ENCODE measurements at regions not wholly inside any gene's neighbourhood (a gene's known extent, or its start where the extent isn't known, plus 50 kb on each side); places are given as distances from the start of the nearest gene placed in this dataset.

GRCh38 chr18:68509902-68510301, 205.0 kb downstream of the TMX3 start:
- Histone ChIP-seq H3K36me3 (no peaks in the 10 kb centered on the region), H3K4me3 (no peak overlapping the region), H3K27me3 (no peaks in the 10 kb centered on the region), H3K9me3 (no peaks in the 10 kb centered on the region), H3K4me1 (peaks cover 0 to 6% (median 0%) of the 10 kb centered on the region in 4 donors), H3K27ac (no peak overlapping the region)
- no peak for TF ChIP-seq CTCF (IDR thresholded peaks at IDR 0.05)
- intact Hi-C loops (cut with DNase I; ENCODE audit: low total_unique reads), result no loop called here
- DNase-seq, result no peak

DNA sequence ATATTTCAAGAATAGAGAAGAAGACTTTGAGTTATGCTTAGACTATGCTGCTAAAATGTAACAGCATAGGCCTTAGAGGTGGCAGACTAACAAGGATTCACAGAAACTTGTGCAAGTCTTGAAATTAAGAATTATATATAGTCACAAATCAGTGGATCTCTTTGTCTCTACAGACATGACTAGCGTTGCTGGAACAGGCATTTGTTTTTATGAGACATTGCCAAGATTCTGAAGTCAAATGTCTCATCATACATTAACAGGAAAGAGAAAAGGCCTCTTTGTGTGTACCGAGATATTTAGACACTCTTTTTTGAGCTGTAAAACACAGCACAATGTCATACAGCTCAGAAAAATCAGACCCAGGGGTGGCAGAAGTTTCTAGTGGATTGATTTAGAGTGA, 207.1 kb downstream of the TMX3 start:
- intact Hi-C loops (cut with DNase I; ENCODE audit: low total_unique reads), result no loop called here
- Histone ChIP-seq H3K36me3 (no peaks in the 10 kb centered on the region), H3K4me1 (peaks cover 0 to 6% (median 0%) of the 10 kb centered on the region in 4 donors), H3K9me3 (no peaks in the 10 kb centered on the region), H3K27me3 (no peaks in the 10 kb centered on the region), H3K27ac (no peak overlapping the region), H3K4me3 (no peak overlapping the region)
- no peak for TF ChIP-seq CTCF (IDR thresholded peaks at IDR 0.05)
- no peak for DNase-seq

DNA sequence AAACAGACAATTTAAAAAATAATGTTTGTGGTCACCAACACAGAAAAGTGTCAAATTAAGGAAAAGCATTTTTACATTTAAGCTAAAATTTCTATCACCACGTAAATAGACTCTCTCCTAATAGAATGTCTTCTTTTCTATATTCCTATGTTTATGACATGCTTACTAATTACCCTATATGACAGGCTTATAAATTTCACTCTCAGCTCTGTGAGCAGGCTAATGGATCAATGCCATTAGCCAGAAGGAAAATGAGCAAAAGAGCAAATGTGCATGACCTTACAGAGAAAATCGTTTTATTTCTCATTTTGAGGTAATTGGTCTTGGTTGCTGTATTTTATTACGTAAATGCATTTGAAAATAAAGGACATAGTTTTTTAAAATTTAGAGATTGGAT, 209.7 kb downstream of the TMX3 start:
- Histone ChIP-seq H3K4me3 (no peak overlapping the region), H3K4me1 (peaks cover 0 to 6% (median 0%) of the 10 kb centered on the region in 4 donors), H3K27me3 (no peaks in the 10 kb centered on the region), H3K27ac (no peak overlapping the region), H3K9me3 (no peaks in the 10 kb centered on the region), H3K36me3 (no peaks in the 10 kb centered on the region)
- no peak for DNase-seq
- TF ChIP-seq CTCF (IDR thresholded peaks at IDR 0.05), result no peak
- intact Hi-C loops (cut with DNase I; ENCODE audit: low total_unique reads), result no loop called here

- no peak for TF ChIP-seq CTCF (IDR thresholded peaks at IDR 0.05)
- intact Hi-C loops (cut with DNase I; ENCODE audit: low total_unique reads), result no loop called here
- no peak for DNase-seq
- Histone ChIP-seq H3K4me3 (no peak overlapping the region), H3K27ac (no peak overlapping the region), H3K9me3 (no peaks in the 10 kb centered on the region), H3K4me1 (peaks cover 0 to 6% (median 0%) of the 10 kb centered on the region in 4 donors), H3K27me3 (no peaks in the 10 kb centered on the region), H3K36me3 (no peaks in the 10 kb centered on the region)
Measured at GRCh38 chr18:68504441-68505177, 210.3 kb downstream of the TMX3 start.

DNA sequence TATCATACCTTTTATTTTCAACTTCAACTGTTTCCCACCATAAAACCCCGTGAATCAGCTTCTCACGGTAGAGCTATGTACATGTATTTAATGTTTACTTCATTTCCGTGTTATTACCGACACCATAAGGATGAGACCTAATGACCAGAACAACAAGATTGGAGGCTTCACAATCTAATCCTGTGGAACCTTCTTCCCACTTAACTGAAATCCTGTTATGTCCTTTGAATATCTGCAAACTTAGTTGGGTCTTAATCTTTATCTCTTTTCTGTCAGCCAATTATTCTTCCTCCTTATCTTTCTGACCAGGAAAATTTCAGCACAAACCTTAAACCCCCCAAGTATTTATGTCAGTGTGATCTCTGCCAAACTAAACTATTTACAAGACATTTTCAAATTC, 214.4 kb downstream of the TMX3 start:
- Histone ChIP-seq H3K36me3 (no peaks in the 10 kb centered on the region), H3K9me3 (no peaks in the 10 kb centered on the region), H3K4me1 (peaks cover 0 to under 1% (median 0%) of the 10 kb centered on the region in 4 donors), H3K27ac (no peak overlapping the region), H3K27me3 (no peaks in the 10 kb centered on the region), H3K4me3 (no peak overlapping the region)
- TF ChIP-seq CTCF (IDR thresholded peaks at IDR 0.05), result no peak
- intact Hi-C loops (cut with DNase I; ENCODE audit: low total_unique reads), result no loop called here
- no peak for DNase-seq
